CD4-positive, alpha-beta T cell treated with Interleukin-2 at 100 ng/mL for 4 hours (primary cell): ENCODE measurements at regions not wholly inside any gene's neighbourhood (a gene's known extent, or its start where the extent isn't known, plus 50 kb on each side); places are given as distances from the start of the nearest gene placed in this dataset.

Source experiments
- DNase-seq: peaks from one replicate; pipeline ENCODE4 v3.0.0-alpha.2; 2020; ENCODE audit warnings: low spot score

GRCh38 chr6:19755181-19755580 is 82.0 kb upstream of the ID4 start:
- DNase-seq: no peak

- DNase-seq: no peak
Observed at GRCh38 chr6:19757036-19757435, 80.1 kb upstream of the ID4 start.

DNA sequence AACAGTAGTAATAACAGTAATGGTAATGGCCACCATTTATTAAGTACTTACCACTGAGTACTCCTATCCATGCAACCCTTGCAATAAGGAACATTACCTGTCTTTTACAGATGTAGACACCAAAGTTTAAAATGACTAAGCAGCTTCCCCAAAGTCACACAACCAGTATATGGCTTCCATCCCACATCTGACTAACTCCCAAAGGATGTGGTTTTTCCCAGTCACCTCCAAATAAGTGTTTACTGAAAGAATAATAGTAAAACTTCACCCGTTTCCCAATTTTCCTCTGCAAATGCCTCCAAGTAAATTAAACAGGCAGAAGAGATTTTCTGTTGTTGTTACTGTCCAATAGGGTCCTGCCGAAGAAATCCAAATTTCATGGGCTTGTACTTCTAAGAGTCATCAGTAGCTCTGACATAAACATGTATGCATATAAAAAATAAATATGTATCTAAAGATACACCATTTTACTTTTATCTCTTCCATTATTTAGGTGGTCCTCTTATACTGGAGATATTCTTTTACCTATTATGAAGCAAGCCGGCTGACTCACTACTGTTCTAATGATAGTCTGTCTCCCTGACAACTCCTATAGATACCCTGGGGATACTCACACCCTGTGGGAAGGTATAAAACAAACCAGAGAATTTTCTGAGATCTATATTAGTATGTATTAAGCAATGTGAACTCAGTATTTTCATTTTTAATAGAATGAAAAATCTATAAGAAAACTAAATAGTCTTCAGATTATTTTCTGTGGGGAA is 77.9 kb upstream of the ID4 start:
- no peak for DNase-seq

- no peak for DNase-seq
Observed at GRCh38 chr6:19761121-19761520, 76.0 kb upstream of the ID4 start.

DNA sequence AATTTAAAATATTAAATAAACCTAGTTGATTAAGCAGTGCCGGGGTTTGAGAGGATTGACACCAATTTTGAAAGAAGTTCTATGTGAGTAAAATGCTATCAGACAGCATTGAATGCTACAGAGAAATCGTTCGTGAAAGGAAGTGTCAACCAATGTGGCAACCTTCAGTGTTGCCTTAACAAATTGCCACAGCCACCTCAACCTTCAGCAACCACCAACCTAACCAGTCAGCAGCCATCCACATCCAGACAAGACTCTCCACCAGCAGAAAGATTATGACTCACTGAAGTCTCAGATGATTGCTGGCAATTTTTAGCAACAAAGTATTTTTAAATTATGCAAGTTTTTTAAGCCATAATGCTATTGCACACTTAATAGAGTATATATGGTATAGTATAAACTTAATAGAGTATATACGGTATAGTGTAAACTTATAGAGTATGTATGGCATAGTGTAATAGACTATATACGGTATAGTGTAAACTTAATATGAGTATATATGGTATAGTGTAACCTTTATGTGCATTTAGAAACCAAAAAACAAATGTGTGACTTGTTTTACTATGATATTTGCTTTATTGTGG is 65.3 kb upstream of the ID4 start:
- no peak for DNase-seq

DNA sequence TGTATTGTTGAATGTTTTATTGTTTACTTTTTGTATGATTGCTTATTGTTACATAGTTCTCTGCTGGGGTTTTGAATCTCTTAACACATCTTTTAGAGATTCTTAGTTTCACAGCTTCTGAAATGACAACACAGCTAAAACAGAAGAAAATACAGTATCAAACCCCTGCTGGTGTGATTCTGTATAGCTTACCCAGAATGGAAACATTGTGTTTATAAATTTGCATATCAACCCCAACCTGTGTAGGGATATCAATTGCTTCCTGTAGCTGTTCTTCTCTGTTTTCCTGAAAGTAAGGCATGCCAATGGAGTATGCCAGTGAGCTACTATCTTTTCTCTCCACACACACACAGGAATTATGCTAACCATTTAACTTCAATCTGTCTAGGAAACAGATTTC is 64.3 kb upstream of the ID4 start:
- DNase-seq: no peak

DNA sequence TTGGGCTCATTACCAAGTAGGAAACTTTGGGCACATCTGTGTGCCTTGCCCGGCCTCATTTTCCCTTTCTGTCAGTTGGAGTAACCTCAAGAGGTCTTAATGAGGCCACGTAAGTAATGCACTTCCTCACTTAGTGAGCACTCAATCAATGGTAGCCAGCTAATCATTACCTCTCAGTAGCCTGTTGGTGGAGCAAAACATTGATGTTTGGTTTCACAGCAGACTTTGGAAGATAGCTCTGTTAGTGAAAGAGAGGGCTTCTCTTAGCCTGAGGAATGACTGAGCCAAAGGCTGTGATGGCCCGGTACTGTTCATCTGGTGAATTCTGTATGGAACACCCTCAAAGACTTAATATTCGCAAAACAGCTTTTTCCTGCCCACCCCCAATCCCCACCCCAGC is 55.9 kb upstream of the ID4 start:
- no peak for DNase-seq

- no peak for DNase-seq
Observed at GRCh38 chr6:19782588-19782987, 54.6 kb upstream of the ID4 start.
